Thoracic aorta (tissue), 2 donors: ENCODE measurements at regions not wholly inside any gene's neighbourhood (a gene's known extent, or its start where the extent isn't known, plus 50 kb on each side); places are given as distances from the start of the nearest gene placed in this dataset.

Source experiments
- ATAC-seq: fragments of 150-250 bp; one replicate; pipeline ENCODE4 v1.8.0; 2017; ENCODE audit warnings: low read depth; ENCODE audit not compliant: insufficient number of reproducible peaks, low FRiP score
- DNase-seq: peaks from one replicate; pipeline ENCODE4 v3.0.0-alpha.2; 2020; ENCODE audit warnings: low spot score
- H3K27ac ChIP-seq, 2 donors: fragments of 200-600 bp; sonication (generic); 1 replicate in 1 of 2; 2 replicates in 1 of 2; pipeline ENCODE4 v1.5.1; 2016; ENCODE audit warnings: mild to moderate bottlenecking in 2 of 2, moderate library complexity in 2 of 2
- H3K27me3 ChIP-seq: fragments of 200-600 bp; sonication (generic); replicated peaks from 2 replicates; pipeline ENCODE4 v1.6.0; 2016; ENCODE audit warnings: mild to moderate bottlenecking; ENCODE audit not compliant: insufficient read depth
- H3K36me3 ChIP-seq: fragments of 200-600 bp; sonication (generic); one replicate; pipeline ENCODE4 v1.5.1; 2016
- H3K4me1 ChIP-seq, 2 donors: fragments of 200-600 bp; sonication (generic); 1 replicate in 1 of 2; 2 replicates in 1 of 2; pipeline versions ENCODE4 v1.5.1 to v1.6.0; 2016; ENCODE audit warnings: low read depth in 2 of 2, mild to moderate bottlenecking in 1 of 2; ENCODE audit not compliant: control insufficient read depth in 1 of 2
- H3K4me3 ChIP-seq: fragments of 200-600 bp; sonication (generic); 2 replicates; pipeline ENCODE4 v1.5.1; 2016; ENCODE audit warnings: mild to moderate bottlenecking
- H3K9me3 ChIP-seq: fragments of 200-600 bp; sonication (generic); 2 replicates; pipeline ENCODE4 v1.5.1; 2016
- TF ChIP-seq, protein P1 (sequence below): fragments of 200-600 bp; sonication (generic); IDR thresholded peaks from one replicate; pipeline ENCODE4 v1.5.1; 2019; ENCODE audit warnings: antibody characterized with exemption

DNA sequence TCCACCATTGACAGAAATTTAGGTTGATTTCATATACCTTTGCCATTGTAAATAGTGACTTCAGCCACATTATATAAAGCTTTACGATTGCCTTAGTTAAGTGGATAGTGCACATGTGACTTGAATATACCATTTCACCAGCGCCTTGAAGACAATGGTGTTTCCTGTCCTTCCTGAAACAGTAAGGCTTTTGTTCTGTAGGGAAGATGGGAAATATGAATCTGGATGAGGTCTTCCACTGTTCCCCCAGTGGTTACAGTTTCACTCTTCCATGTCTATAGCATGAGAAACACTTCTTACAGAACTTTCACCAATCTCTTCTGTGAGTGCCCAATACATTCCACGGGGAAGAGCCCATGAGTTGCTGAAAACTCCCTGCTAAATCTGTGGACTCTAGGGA is 240.5 kb downstream of the TRIB2 start:
- Histone ChIP-seq H3K4me1 (no peaks in the 10 kb centered on the region), H3K27me3 (no peaks in the 10 kb centered on the region), H3K36me3 (no peaks in the 10 kb centered on the region), H3K9me3 (no peaks in the 10 kb centered on the region), H3K27ac (no peak overlapping the region), H3K4me3 (no peak overlapping the region)
- no peak for ATAC-seq
- DNase-seq: no peak
- TF ChIP-seq, protein P1, sequence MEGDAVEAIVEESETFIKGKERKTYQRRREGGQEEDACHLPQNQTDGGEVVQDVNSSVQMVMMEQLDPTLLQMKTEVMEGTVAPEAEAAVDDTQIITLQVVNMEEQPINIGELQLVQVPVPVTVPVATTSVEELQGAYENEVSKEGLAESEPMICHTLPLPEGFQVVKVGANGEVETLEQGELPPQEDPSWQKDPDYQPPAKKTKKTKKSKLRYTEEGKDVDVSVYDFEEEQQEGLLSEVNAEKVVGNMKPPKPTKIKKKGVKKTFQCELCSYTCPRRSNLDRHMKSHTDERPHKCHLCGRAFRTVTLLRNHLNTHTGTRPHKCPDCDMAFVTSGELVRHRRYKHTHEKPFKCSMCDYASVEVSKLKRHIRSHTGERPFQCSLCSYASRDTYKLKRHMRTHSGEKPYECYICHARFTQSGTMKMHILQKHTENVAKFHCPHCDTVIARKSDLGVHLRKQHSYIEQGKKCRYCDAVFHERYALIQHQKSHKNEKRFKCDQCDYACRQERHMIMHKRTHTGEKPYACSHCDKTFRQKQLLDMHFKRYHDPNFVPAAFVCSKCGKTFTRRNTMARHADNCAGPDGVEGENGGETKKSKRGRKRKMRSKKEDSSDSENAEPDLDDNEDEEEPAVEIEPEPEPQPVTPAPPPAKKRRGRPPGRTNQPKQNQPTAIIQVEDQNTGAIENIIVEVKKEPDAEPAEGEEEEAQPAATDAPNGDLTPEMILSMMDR: no peak

DNA sequence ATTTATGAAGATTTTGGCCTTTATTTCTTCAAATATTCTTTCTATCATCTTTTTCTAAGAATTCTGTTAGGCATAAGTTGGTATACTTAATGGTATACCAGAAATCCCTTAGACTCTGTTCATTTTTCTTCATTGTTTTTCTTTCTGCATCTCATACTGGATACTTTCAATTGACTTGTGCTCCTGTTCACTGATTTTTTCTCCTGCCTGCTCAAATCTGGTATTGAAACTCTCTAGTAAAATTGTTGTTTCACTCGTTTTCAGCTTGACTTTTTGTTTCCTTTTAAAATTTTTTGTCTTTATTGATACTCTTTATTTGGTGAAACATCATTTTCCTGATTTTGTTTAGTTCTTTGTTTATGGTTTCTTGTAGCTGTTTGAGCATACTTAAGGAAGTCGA is 243.2 kb downstream of the TRIB2 start:
- Histone ChIP-seq H3K4me3 (no peak overlapping the region), H3K9me3 (no peaks in the 10 kb centered on the region), H3K27ac (no peak overlapping the region), H3K4me1 (no peaks in the 10 kb centered on the region), H3K27me3 (no peaks in the 10 kb centered on the region), H3K36me3 (no peaks in the 10 kb centered on the region)
- no peak for DNase-seq
- no peak for ATAC-seq
- TF ChIP-seq, protein P1: no peak

DNA sequence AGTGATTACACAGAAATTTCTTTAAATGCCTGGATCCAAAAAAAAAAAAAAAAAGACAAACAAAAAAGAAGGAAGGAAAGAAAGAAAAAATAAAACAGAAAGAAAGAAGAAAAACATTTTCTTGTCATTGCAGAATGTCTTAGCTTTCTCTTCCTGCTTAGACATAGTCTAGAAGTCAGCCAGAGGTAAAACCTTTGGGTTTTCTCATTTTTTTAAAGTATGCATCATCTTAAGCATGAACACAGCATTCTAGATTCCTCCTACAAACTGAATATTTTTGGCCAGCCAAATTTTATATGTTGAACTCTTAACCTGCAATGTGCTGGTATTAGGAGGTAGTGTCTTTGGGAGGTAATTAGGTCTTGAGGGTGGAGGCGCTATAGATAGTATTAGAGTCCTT is 243.9 kb downstream of the TRIB2 start:
- ATAC-seq: no peak
- no peak overlapping the region for H3K4me3 ChIP-seq
- no peaks in the 10 kb centered on the region for H3K36me3 ChIP-seq
- no peaks in the 10 kb centered on the region for H3K9me3 ChIP-seq
- no peak for DNase-seq
- H3K27ac ChIP-seq: no peak overlapping the region
- TF ChIP-seq, protein P1: no peak
- no peaks in the 10 kb centered on the region for H3K4me1 ChIP-seq
- no peaks in the 10 kb centered on the region for H3K27me3 ChIP-seq

DNA sequence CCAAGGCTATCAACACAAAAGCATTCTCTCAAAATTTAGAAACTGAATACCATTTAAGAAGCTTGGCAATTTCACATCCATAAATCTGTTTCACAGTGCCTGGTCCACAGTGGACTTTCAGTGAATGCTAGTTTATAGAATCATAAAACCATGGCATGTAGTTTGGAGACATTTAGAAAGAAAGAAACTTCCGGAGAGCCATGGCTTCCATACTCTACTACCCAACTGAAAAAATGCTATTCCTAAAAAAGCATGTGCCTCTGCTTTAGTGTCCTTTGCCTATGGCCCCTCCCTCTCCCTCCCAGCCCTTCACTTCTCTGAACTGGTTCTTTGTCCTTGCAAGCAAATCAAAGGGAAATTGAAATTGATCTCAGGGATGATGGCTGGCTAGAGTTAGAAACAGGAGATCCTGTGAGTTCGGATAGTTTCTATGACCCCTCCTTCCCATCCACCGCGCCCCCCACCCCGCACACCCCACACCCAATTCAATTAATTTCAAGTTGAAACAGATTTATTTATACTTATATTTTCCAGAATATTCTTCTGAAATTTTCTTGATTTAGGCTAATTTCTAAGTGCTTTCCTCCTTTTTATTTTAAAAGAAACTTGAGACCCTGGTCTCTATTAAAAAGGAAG is 248.3 kb downstream of the TRIB2 start:
- Histone ChIP-seq H3K27me3 (no peaks in the 10 kb centered on the region), H3K27ac (no peak overlapping the region), H3K36me3 (no peaks in the 10 kb centered on the region), H3K4me1 (no peaks in the 10 kb centered on the region), H3K9me3 (no peaks in the 10 kb centered on the region), H3K4me3 (no peak overlapping the region)
- TF ChIP-seq, protein P1: no peak
- DNase-seq: no peak
- no peak for ATAC-seq

DNA sequence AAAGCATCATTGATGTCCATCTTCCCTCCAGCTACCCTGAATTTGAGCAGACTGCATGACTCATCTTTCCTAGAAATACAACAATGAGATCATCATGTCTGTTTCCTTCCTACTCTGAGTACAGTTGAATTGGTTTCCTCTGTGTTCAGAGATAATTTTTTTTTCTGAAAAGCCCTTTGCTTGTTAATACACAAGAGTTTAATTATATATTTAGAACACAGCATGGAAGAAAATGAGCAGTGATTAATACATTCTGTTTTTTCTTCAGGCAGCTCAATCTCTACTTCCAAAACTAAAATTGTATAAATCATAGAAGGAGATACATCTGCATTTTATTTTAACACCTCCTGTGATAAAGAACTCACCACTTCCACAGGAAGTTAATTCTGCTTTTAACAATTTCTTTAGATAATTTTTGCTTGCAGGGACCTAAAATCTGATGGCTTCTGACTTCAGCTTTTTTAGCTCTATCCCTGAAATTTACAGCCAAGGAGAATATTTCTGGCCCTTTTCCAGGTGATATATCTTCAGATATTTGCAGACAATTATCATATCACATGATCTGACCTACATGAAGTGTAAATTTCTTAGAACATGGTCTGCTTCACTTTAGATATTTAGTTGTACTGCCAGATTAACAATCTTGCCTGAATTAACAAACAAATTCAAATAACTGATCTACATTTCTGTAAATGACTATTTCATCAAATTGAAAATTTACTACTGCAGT is 249.0 kb downstream of the TRIB2 start:
- Histone ChIP-seq H3K27me3 (no peaks in the 10 kb centered on the region), H3K4me1 (no peaks in the 10 kb centered on the region), H3K4me3 (no peak overlapping the region), H3K36me3 (no peaks in the 10 kb centered on the region), H3K27ac (no peak overlapping the region), H3K9me3 (no peaks in the 10 kb centered on the region)
- no peak for ATAC-seq
- TF ChIP-seq, protein P1: no peak
- no peak for DNase-seq
